GM18861 (cell line): ENCODE measurements at regions not wholly inside any gene's neighbourhood (a gene's known extent, or its start where the extent isn't known, plus 50 kb on each side); places are given as distances from the start of the nearest gene placed in this dataset.

ENCODE experiments used
- ATAC-seq: cut with Tn5 transposase; IDR thresholded peaks from one replicate; pipeline ENCODE4 v1.9.1; 2021; ENCODE audit not compliant: unreplicated experiment

GRCh38 chr15:48032911-48033310, 87.9 kb upstream of the SLC24A5 start:
- no peak for ATAC-seq

- ATAC-seq = no peak
Measured at GRCh38 chr15:48038221-48038620, 82.6 kb upstream of the SLC24A5 start.

- ATAC-seq = no peak
Measured at GRCh38 chr15:48040166-48040817, 80.5 kb upstream of the SLC24A5 start.

GRCh38 chr15:48041454-48041853, 79.3 kb upstream of the SLC24A5 start:
- no peak for ATAC-seq

GRCh38 chr15:48046813-48047438, 73.9 kb upstream of the SLC24A5 start:
- no peak for ATAC-seq

GRCh38 chr15:48049736-48050135, 71.1 kb upstream of the SLC24A5 start:
- ATAC-seq = no peak

GRCh38 chr15:48052946-48053345, 67.8 kb upstream of the SLC24A5 start:
- ATAC-seq = no peak

- no peak for ATAC-seq
Measured at GRCh38 chr15:48058371-48058770, 62.4 kb upstream of the SLC24A5 start.

- no peak for ATAC-seq
Measured at GRCh38 chr15:48059791-48060190, 61.0 kb upstream of the SLC24A5 start.

GRCh38 chr15:48060396-48060795, 60.4 kb upstream of the SLC24A5 start:
- ATAC-seq = no peak

GRCh38 chr15:48061605-48062004, 59.2 kb upstream of the SLC24A5 start:
- no peak for ATAC-seq

- ATAC-seq = no peak
Measured at GRCh38 chr15:48062148-48062872, 58.5 kb upstream of the SLC24A5 start.

GRCh38 chr15:48063411-48063985, 57.3 kb upstream of the SLC24A5 start:
- no peak for ATAC-seq

GRCh38 chr15:48064421-48064820, 56.4 kb upstream of the SLC24A5 start:
- ATAC-seq = no peak

- ATAC-seq = no peak
Measured at GRCh38 chr15:48066456-48066855, 54.3 kb upstream of the SLC24A5 start.
